A549 (cell line): ENCODE measurements at regions not wholly inside any gene's neighbourhood (a gene's known extent, or its start where the extent isn't known, plus 50 kb on each side); places are given as distances from the start of the nearest gene placed in this dataset.

Experiments
- ATAC-seq, 2 experiments: fragments of 200-7000 bp in 1 of 2; fragments of >200 bp in 1 of 2; cut with Nextera tagmentation in 1 of 2; cut with Tn5 transposase in 1 of 2; 3 replicates each; pipeline versions ENCODE4 v1.8.0 to v1.9.1; 2018 to 2020; ENCODE audit warnings: mild to moderate bottlenecking in 1 of 2, moderate library complexity in 1 of 2
- CTCF ChIA-PET: fragments of 300-600 bp; sonication (Branson Sonifier 250); formaldehyde crosslinking; extraction: SDS; loops from one replicate; lab custom pipeline; 2021; ENCODE audit warnings: antibody characterized with exemption, inconsistent platforms; lab: Yijun Ruan, JAX
- POLR2A ChIA-PET: fragments of 350-600 bp; formaldehyde crosslinking; extraction: SDS; loops from one replicate; lab custom pipeline; 2021; ENCODE audit warnings: antibody characterized with exemption, inconsistent platforms; lab: Yijun Ruan, JAX
- DNase-seq, 2 experiments: peaks; one replicate each; pipeline versions ENCODE4 v3.0.0 to v3.0.0-alpha.2; 2011 to 2016; ENCODE audit warnings: low read depth in 1 of 2, low spot score in 1 of 2
- FAIRE-seq: peaks from 2 replicates; lab custom pipeline; 2011; peaks lifted over from hg19 to GRCh38; lab: Jason Lieb, UNC
- H3K27ac ChIP-seq, 2 experiments: fragments of >200 bp; sonication (Bioruptor Twin); formaldehyde crosslinking; 3 replicates each; pipeline ENCODE4 v1.5.1; 2016 to 2017
- H3K4me1 ChIP-seq: fragments of >200 bp; sonication (Bioruptor Twin); formaldehyde crosslinking; 3 replicates; pipeline ENCODE4 v1.6.1; 2016
- H3K4me2 ChIP-seq: fragments of >200 bp; sonication (Bioruptor Twin); formaldehyde crosslinking; 3 replicates; pipeline ENCODE4 v1.6.1; 2016
- H3K4me3 ChIP-seq: fragments of >200 bp; sonication (Bioruptor Twin); formaldehyde crosslinking; 3 replicates; pipeline ENCODE4 v1.5.1; 2016
- H3K9me3 ChIP-seq: fragments of >200 bp; sonication (Bioruptor Twin); formaldehyde crosslinking; 3 replicates; pipeline ENCODE4 v1.6.1; 2016
- BHLHE40 ChIP-seq: IDR thresholded peaks from 2 replicates; pipeline ENCODE4 v1.6.1; 2012; ENCODE audit warnings: low read depth, low read length, inconsistent platforms
- CBX2 ChIP-seq: fragments of 200-600 bp; sonication (generic); IDR thresholded peaks from 2 replicates; pipeline ENCODE4 v1.6.1; 2016; ENCODE audit warnings: low read depth, mild to moderate bottlenecking, borderline replicate concordance
- CHD2 ChIP-seq: fragments of 150-350 bp; IDR thresholded peaks from 2 replicates; pipeline ENCODE4 v1.6.1; 2014; ENCODE audit warnings: low read length; ENCODE audit not compliant: partially characterized antibody
- EP300 ChIP-seq, 2 experiments: fragments of >200 bp; sonication (Bioruptor Twin); formaldehyde crosslinking; IDR thresholded peaks; 2 replicates in 1 of 2; 3 replicates in 1 of 2; pipeline ENCODE4 v1.6.1; 2016 to 2017
- ESRRA ChIP-seq: fragments of 150-350 bp; IDR thresholded peaks from 2 replicates; pipeline ENCODE4 v1.6.1; 2014; ENCODE audit warnings: mild to moderate bottlenecking, low read length, borderline replicate concordance
- FOSB ChIP-seq: fragments of 250-450 bp; sonication (Bioruptor Pico); IDR thresholded peaks from 2 replicates; pipeline ENCODE4 v1.5.0; 2020; ENCODE audit warnings: mild to moderate bottlenecking, moderate library complexity
- FOSL2 ChIP-seq, 2 experiments: fragments of 450-650 bp in 1 of 2; fragments of >200 bp in 1 of 2; sonication (Bioruptor Twin) in 1 of 2; formaldehyde crosslinking; IDR thresholded peaks; 2 replicates each; pipeline versions ENCODE4 v1.5.0 to v1.6.1; 2016 to 2020; ENCODE audit warnings: mild to moderate bottlenecking in 1 of 2, moderate library complexity in 1 of 2
- HDAC2 ChIP-seq: fragments of 200-600 bp; sonication (generic); IDR thresholded peaks from 2 replicates; pipeline ENCODE4 v1.6.1; 2016
- HOXA7 ChIP-seq: fragments of 250-450 bp; sonication (Bioruptor Pico); IDR thresholded peaks from 2 replicates; pipeline ENCODE4 v1.5.0; 2020; ENCODE audit warnings: mild to moderate bottlenecking, moderate library complexity
- HOXB13 ChIP-seq: fragments of 250-450 bp; sonication (Bioruptor Pico); IDR thresholded peaks from 2 replicates; pipeline ENCODE4 v1.5.0; 2020; ENCODE audit warnings: low read depth, mild to moderate bottlenecking, moderate library complexity
- HOXB5 ChIP-seq: fragments of 250-450 bp; sonication (Bioruptor Pico); IDR thresholded peaks from 2 replicates; pipeline ENCODE4 v1.5.0; 2020; ENCODE audit warnings: mild to moderate bottlenecking, moderate library complexity
- KDM1A ChIP-seq: fragments of 200-600 bp; sonication (generic); IDR thresholded peaks from 2 replicates; pipeline ENCODE4 v1.6.1; 2016; ENCODE audit warnings: low read depth, mild to moderate bottlenecking
- MAZ ChIP-seq: fragments of 150-350 bp; IDR thresholded peaks from 2 replicates; pipeline ENCODE4 v1.6.1; 2014; ENCODE audit warnings: antibody characterized with exemption, low read depth, low read length, borderline replicate concordance
- NPAS2 ChIP-seq: fragments of 250-450 bp; sonication (Bioruptor Pico); IDR thresholded peaks from 2 replicates; pipeline ENCODE4 v1.8.0; 2022; ENCODE audit warnings: mild to moderate bottlenecking, moderate library complexity, borderline replicate concordance
- PBX3 ChIP-seq: IDR thresholded peaks from 2 replicates; pipeline ENCODE4 v1.6.1; 2012
- PHF8 ChIP-seq: fragments of 200-600 bp; sonication (generic); IDR thresholded peaks from 2 replicates; pipeline ENCODE4 v1.6.1; 2016; ENCODE audit warnings: low read depth, mild to moderate bottlenecking, antibody characterized with exemption, moderate library complexity, borderline replicate concordance
- POLR2AphosphoS2 ChIP-seq: conservative IDR thresholded peaks from 2 replicates; pipeline ENCODE4 v1.6.1; 2012; ENCODE audit warnings: low read length, improper control_type of control experiment, inconsistent platforms
- RFX5 ChIP-seq: fragments of 450-650 bp; IDR thresholded peaks from 2 replicates; pipeline ENCODE4 v1.7.1; 2014; ENCODE audit warnings: antibody characterized with exemption, mild to moderate bottlenecking, moderate library complexity
- RNF2 ChIP-seq: fragments of 200-600 bp; sonication (generic); IDR thresholded peaks from 2 replicates; pipeline ENCODE4 v1.6.1; 2016; ENCODE audit warnings: low read depth, mild to moderate bottlenecking, antibody characterized with exemption, moderate library complexity, borderline replicate concordance
- TFCP2L1 ChIP-seq: fragments of 250-450 bp; sonication (Bioruptor Pico); IDR thresholded peaks from 2 replicates; pipeline ENCODE4 v1.5.0; 2021; ENCODE audit warnings: mild to moderate bottlenecking
- ZNF302 ChIP-seq: fragments of 250-450 bp; sonication (Bioruptor Pico); IDR thresholded peaks from 2 replicates; pipeline ENCODE4 v1.9.0; 2021; ENCODE audit warnings: inconsistent platforms, mild to moderate bottlenecking, moderate library complexity
- ZSCAN20 ChIP-seq: fragments of 250-450 bp; sonication (Bioruptor Pico); IDR thresholded peaks from 2 replicates; pipeline ENCODE4 v1.8.0; 2022; ENCODE audit warnings: mild to moderate bottlenecking, moderate library complexity
- WGBS: methylation state at CpG from one replicate; pipeline ENCODE4 v1.1.6; 2017; ENCODE audit errors: missing lambda C conversion rate; 5-methylcytosine and 5-hydroxymethylcytosine counted together
- TF ChIP-seq, protein P1 (sequence below): fragments of >200 bp; sonication (Bioruptor Twin); formaldehyde crosslinking; IDR thresholded peaks from 3 replicates; pipeline ENCODE4 v1.5.1; 2016
- TF ChIP-seq, protein P2 (sequence below): fragments of 250-450 bp; sonication (Bioruptor Pico); IDR thresholded peaks from 2 replicates; pipeline ENCODE4 v1.5.0; 2020; ENCODE audit warnings: low read depth, mild to moderate bottlenecking, moderate library complexity
- TF ChIP-seq, protein P3 (sequence below): fragments of 450-650 bp; IDR thresholded peaks from 2 replicates; pipeline ENCODE4 v1.6.1; 2014; ENCODE audit warnings: antibody characterized with exemption
- TF ChIP-seq, protein P4 (sequence below): IDR thresholded peaks from 2 replicates; pipeline ENCODE4 v1.6.1; 2012; ENCODE audit warnings: low read depth, borderline replicate concordance
- TF ChIP-seq, protein P5 (sequence below): fragments of >200 bp; sonication (Bioruptor Twin); formaldehyde crosslinking; IDR thresholded peaks from 3 replicates; pipeline ENCODE4 v1.6.1; 2016

DNA sequence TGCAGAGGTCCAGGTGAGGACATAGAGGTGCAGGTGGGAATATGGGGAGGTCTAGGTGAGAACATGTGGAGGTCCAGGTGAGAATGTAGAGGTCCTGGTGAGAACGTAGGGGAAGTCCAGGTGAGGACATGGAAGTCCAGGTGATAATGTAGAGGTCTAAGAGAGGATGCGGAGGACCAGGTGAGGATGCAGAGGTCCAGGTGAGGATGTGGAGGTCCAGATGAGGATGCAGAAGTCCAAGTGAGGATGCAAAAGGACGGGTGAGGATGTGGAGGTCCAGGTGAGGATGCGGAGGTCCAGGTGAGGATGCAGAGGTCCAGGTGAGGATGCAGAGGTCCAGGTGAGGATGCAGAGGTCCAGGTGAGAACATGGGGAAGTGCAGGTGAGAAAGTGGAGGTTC is 133.8 kb downstream of the MRPL36 start:
- DNase-seq, result no peak
- ChIA-PET CTCF (no interaction called here), POLR2A (no interaction called here)
- no peak for FAIRE-seq
- peaks cover 4% of the 10 kb centered on the region; the same call in 2 of the 3 replicates for H3K4me1 ChIP-seq
- no peaks in the 10 kb centered on the region for H3K9me3 ChIP-seq
- no peak overlapping the region for H3K4me3 ChIP-seq
- no peak overlapping the region for H3K4me2 ChIP-seq
- ATAC-seq, result no peak
- no peak overlapping the region for H3K27ac ChIP-seq
- TF ChIP-seq BHLHE40, result no peak
- TF ChIP-seq EP300 (IDR thresholded peaks at IDR 0.05), result no peak
- no peak for TF ChIP-seq MAZ
- no peak for TF ChIP-seq HOXA7
- TF ChIP-seq HOXB13, result no peak
- TF ChIP-seq, protein P1, sequence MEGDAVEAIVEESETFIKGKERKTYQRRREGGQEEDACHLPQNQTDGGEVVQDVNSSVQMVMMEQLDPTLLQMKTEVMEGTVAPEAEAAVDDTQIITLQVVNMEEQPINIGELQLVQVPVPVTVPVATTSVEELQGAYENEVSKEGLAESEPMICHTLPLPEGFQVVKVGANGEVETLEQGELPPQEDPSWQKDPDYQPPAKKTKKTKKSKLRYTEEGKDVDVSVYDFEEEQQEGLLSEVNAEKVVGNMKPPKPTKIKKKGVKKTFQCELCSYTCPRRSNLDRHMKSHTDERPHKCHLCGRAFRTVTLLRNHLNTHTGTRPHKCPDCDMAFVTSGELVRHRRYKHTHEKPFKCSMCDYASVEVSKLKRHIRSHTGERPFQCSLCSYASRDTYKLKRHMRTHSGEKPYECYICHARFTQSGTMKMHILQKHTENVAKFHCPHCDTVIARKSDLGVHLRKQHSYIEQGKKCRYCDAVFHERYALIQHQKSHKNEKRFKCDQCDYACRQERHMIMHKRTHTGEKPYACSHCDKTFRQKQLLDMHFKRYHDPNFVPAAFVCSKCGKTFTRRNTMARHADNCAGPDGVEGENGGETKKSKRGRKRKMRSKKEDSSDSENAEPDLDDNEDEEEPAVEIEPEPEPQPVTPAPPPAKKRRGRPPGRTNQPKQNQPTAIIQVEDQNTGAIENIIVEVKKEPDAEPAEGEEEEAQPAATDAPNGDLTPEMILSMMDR, result no peak
- TF ChIP-seq ESRRA, result no peak
- no peak for TF ChIP-seq HDAC2
- TF ChIP-seq ZSCAN20 (CRISPR knock-in tag), result no peak
- no peak for TF ChIP-seq TFCP2L1 (CRISPR knock-in tag)
- no peak for TF ChIP-seq CBX2
- no peak for TF ChIP-seq FOSL2 (IDR thresholded peaks at IDR 0.05)
- TF ChIP-seq FOSL2 (CRISPR knock-in tag; IDR thresholded peaks at IDR 0.05), result no peak
- no peak for TF ChIP-seq ZNF302
- TF ChIP-seq, protein P2, sequence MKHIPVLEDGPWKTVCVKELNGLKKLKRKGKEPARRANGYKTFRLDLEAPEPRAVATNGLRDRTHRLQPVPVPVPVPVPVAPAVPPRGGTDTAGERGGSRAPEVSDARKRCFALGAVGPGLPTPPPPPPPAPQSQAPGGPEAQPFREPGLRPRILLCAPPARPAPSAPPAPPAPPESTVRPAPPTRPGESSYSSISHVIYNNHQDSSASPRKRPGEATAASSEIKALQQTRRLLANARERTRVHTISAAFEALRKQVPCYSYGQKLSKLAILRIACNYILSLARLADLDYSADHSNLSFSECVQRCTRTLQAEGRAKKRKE (CRISPR knock-in tag), result no peak
- no peak for TF ChIP-seq NPAS2
- 45% methylated on average over 4 of the region's 4 CpGs for WGBS

DNA sequence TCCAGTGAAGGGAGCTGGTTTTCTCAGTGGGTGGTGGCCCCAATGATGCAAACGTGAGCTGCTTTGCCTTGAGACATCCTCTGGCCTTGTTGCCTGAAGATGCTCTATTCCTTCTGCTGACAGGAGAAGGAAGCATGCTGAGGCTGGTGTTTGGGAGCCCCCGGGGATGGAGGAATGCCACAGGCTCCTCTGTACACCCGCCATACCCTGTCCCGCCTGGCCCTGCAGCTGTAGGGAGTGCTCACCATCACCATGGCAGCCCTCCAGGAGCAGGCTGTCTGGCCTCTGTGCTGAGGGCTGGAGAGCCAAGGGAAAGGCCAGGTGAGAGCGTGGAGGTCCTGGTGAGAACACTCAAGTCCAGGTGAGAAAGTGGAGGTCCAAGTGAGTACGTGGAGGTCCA is 134.4 kb downstream of the MRPL36 start:
- FAIRE-seq (no peak), ATAC-seq (no peak), DNase-seq (no peak)
- Histone ChIP-seq H3K9me3 (no peaks in the 10 kb centered on the region), H3K4me3 (no peak overlapping the region), H3K27ac (no peak overlapping the region), H3K4me2 (no peak overlapping the region), H3K4me1 (peaks cover 4% of the 10 kb centered on the region; the same call in 2 of the 3 replicates)
- 25% methylated on average over 4 of the region's 6 CpGs for whole genome bisulfite sequencing
- POLR2A ChIA-PET, result no interaction called here
- TF ChIP-seq, protein P3, sequence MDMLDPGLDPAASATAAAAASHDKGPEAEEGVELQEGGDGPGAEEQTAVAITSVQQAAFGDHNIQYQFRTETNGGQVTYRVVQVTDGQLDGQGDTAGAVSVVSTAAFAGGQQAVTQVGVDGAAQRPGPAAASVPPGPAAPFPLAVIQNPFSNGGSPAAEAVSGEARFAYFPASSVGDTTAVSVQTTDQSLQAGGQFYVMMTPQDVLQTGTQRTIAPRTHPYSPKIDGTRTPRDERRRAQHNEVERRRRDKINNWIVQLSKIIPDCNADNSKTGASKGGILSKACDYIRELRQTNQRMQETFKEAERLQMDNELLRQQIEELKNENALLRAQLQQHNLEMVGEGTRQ, result no peak
- TF ChIP-seq, protein P4, sequence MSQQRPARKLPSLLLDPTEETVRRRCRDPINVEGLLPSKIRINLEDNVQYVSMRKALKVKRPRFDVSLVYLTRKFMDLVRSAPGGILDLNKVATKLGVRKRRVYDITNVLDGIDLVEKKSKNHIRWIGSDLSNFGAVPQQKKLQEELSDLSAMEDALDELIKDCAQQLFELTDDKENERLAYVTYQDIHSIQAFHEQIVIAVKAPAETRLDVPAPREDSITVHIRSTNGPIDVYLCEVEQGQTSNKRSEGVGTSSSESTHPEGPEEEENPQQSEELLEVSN, result no peak
- no peak for TF ChIP-seq PBX3
- no peak for TF ChIP-seq CHD2
- no peak for TF ChIP-seq HOXA7
- no peak for TF ChIP-seq POLR2AphosphoS2
- no peak for TF ChIP-seq HOXB5 (CRISPR knock-in tag)
- TF ChIP-seq RFX5, result no peak
- no peak for TF ChIP-seq HDAC2
- TF ChIP-seq, protein P5, sequence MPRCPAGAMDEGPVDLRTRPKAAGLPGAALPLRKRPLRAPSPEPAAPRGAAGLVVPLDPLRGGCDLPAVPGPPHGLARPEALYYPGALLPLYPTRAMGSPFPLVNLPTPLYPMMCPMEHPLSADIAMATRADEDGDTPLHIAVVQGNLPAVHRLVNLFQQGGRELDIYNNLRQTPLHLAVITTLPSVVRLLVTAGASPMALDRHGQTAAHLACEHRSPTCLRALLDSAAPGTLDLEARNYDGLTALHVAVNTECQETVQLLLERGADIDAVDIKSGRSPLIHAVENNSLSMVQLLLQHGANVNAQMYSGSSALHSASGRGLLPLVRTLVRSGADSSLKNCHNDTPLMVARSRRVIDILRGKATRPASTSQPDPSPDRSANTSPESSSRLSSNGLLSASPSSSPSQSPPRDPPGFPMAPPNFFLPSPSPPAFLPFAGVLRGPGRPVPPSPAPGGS, result no peak
- TF ChIP-seq PHF8, result no peak
- TF ChIP-seq, protein P1, result no peak
- TF ChIP-seq MAZ, result no peak
- no peak for TF ChIP-seq KDM1A
- TF ChIP-seq RNF2, result no peak
- TF ChIP-seq FOSB, result no peak
- TF ChIP-seq, all 56 proteins: peak for 0
- CTCF ChIA-PET, result interaction anchor here (0.7 to 1.1 kb wide), 3 partner anchors 9 to 12 kb away, joined by 3 read pairs; no protein-coding TSS in a partner anchor
